GM21360 (cell line): ENCODE measurements at regions not wholly inside any gene's neighbourhood (a gene's known extent, or its start where the extent isn't known, plus 50 kb on each side); places are given as distances from the start of the nearest gene placed in this dataset.
"Not testable (repeated sequence)": the region's sequence is repeated elsewhere in the genome, so short reads cannot be mapped to it uniquely, and the experiment has no call there.

Experiments used
- ATAC-seq: cut with Tn5 transposase; IDR thresholded peaks from one replicate; pipeline ENCODE4 v1.9.1; 2021; ENCODE audit warnings: mild to moderate bottlenecking, moderate library complexity; ENCODE audit not compliant: unreplicated experiment

DNA sequence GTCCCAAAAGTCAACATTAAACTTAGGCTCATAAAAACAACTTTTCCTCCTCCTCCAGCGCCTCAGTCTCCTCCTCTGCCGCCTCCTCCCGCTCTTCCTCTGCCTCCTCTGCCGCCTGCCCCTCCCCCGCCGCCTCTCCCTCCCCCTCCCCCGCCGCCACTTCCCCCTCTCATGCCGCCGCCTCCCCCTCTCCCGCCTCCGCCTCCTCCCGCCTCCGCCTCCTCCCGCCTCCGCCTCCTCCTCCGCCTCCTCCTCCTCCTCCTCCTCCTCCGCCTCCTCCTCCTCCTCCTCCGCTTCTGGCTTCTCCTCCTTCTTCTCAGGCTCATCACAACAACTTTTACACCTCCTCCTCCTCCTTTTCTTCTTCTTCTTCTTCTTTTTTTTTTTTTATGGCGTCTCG lies 599.9 kb downstream of the TMEM182 start:
- no peak for ATAC-seq

DNA sequence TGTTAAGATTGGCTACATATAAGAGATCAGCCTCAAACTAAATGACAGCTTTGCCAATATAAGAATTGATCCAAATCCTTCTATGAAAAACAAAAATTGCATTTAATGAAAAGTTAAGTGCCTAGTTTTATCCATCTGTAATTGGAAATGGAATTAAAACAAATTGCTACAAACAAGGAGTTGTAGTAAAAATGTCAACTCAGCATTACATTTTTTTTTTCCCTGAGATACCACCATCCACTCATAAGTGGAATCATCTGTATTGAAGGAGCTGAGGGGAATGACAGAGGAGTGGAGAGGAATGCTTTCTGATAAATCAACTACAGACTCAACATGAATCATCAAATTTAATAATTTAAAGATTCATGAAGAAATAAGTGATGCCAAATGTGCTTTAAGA lies 601.8 kb downstream of the TMEM182 start:
- ATAC-seq = no peak

GRCh38 chr2:103364177-103364576 lies 602.3 kb downstream of the TMEM182 start:
- ATAC-seq = no peak

- no peak for ATAC-seq
These were observed 603.2 kb downstream of the TMEM182 start for GRCh38 chr2:103365071-103365470.

DNA sequence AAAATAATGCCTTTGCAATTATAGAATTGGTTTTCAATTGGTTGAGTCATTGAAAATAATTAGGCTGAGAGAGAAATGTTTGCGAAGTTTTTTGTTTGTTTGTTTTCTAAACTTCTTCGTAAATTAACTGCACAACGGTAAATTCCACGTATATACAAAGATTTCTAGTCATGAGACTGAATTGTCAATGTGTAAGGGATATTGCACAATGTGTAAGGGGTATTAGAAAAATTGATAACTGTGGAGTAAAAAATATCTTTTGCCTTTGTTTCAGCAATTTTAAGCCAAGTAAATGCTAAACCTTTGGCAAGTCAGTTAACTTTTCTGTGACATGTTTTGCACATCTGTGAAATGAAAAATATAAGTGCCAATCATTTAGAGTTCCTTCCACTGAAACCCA lies 606.0 kb downstream of the TMEM182 start:
- no peak for ATAC-seq

DNA sequence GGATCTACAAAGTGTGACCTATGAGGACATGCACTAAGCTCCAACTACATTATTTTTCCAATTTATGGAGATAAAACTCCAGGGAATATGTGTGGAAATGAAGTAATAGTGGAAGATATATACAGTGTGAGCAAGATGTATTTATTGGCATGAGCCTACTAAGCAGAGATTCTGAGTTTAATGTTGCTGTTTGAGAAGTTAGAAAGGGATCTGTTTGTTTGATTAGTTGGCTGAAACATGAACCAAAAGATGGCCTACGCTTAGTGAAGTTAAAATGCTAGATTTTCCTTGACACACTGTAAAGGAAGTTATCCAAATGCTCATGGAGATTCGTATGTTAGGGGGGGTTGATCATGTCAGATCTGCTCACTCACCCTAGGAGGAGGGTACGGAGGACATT lies 621.7 kb downstream of the TMEM182 start:
- no peak for ATAC-seq

DNA sequence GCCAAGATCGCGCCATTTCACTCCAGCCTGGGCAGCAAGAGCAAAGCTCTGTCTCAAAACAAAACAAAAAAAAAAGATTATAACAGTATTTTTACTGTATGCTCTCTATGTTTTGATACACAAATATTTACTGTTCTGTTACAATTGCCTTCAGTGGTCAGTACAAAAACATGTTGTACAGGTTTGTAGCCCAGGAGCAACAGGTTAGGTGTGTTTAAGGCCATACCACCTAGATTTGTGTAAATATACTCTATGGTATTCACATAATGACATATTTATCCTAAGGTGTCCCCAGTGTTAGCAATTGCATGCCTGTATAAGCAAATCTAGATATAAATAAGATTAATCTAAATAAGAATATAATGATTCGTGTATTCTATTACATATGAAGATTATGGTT lies 625.0 kb downstream of the TMEM182 start:
- ATAC-seq = no peak

- no peak for ATAC-seq
These were observed 626.1 kb downstream of the TMEM182 start for GRCh38 chr2:103387888-103388287.

DNA sequence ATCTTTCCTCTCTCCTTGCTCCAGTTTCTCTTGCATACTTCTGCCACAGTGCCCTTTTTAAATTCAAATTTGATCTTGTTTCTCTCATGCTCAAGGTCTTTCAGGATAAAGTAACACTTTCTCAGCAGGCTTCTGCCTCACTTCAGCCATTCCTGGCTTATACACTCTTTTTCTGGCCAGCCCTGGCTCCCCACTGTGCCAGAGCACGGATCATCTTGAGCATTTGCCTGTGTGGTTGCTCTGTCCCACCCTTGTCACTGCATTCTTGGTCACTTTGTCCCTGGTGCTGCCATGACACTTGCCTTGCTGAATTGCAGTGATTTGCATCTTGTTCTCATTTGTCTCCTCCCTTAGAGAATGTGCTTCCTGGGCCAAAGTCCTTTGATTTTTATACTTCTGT lies 634.3 kb downstream of the TMEM182 start:
- ATAC-seq = no peak

GRCh38 chr2:103401621-103402020 lies 639.8 kb downstream of the TMEM182 start:
- ATAC-seq = no peak

DNA sequence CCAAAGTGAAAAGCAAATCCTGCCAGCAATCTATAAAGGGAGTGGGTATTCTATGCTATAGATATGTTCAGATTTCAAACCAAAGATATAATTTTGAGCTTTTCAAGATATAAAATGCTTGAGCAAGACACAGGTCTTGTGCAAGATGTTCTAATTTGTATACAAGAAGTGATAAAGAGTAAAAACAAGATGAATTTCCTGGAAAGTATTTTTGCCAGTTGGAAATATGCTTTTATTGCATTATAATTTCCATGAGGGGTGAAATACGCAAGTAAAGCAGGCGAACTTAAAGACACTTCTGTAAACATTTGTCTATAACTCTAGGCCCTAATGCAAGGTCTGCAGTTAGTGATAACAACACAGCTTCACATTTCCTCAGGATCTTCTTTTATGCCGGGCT lies 640.5 kb downstream of the TMEM182 start:
- ATAC-seq = no peak

GRCh38 chr2:103402944-103403343 lies 641.1 kb downstream of the TMEM182 start:
- ATAC-seq = no peak

GRCh38 chr2:103403388-103403787 lies 641.6 kb downstream of the TMEM182 start:
- not testable (repeated sequence) for ATAC-seq

DNA sequence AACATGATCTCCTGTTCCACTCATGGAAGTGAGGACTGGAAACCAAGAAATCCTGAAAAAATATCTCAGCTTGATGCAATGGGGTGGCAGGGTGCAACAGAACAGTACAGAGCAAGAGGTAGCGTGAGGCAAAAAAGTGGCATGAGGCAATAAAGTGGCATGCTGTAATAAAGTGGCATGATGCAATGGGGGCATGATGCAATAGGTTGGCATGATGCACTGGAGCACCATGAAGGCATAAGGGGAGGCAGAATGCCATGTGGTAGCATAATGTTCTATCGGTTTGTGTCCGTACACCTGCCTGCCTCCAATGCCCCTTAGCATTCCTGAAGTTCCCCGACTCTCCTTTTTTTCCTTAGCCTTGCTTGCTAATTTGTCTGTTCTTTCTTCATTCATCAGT lies 648.4 kb downstream of the TMEM182 start:
- no peak for ATAC-seq

DNA sequence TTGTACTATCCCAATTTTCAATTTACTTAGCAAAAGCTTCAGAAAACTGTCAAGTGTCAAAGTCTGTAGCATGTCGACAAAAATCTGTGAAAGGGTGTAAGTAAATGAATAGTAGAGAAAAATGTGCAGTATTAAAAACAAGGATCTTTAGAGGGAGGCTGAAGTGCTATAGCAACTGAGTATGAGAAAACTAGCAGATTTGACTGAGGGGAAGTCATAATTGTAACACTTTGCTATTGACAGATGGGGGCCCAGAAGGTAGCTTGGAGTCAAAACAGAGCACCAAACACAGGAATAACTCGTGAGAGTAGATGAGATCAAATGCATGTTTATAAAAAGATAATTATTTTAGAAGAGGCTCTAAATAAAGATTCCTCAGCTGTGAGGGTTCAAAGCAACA lies 657.7 kb downstream of the TMEM182 start:
- no peak for ATAC-seq

DNA sequence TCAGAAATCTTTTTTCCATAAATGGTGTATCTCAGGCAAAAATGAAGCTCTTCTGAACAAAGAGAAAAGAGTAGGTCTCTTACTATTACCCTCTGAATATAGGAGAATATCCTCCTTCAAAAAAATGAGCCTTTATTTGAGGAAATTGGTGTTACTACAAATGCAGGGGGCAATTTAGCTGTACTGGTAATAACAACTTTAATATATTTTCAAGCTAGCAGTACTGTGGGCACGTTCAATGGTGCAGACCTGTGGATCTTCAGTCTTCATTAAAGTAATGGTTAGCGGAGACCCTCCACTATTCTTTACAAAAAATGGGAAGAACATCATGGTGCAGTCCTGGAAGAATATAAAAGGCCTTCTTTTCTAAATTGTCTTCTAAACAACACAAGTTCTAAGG lies 661.3 kb downstream of the TMEM182 start:
- ATAC-seq = no peak

GRCh38 chr2:103427567-103427966 lies 665.7 kb downstream of the TMEM182 start:
- ATAC-seq = no peak

- no peak for ATAC-seq
These were observed 668.4 kb downstream of the TMEM182 start for GRCh38 chr2:103430191-103430590.

DNA sequence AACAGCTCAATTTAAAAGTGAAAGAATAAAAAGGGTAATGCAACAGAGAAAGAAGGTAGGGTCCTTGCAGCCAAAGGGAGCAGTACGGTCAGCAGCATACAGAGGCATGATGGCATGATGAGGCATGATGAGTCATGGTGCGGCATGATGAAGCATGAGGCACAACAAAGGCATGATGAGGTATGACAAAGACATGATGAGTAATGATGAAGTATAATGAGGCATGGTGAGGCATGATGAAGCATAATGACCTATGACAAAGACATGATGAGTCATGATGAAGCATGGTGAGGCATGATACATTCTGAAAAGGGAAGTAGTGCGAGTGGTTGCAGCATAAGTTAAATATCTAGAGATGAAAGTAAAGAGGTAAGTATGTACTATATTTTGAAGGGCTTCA lies 673.2 kb downstream of the TMEM182 start:
- ATAC-seq = no peak

DNA sequence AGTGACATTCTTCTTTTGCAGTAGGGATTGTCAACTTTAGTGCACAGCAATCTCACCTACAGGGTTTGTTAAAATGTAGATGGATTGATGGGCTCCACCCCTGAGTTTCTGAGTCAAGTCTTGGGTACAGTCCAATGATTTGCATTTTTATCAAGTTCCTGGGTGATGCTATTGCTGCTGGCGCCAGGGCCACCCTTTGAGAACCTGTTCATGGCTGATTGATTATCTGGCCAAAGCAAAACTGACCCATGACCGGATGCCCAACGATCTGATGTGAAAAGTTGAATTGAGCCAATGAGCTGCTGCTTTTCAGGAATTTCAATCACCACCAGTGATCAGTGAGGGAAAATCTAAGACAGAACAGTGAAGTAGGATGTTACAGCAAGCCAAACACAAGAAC lies 675.3 kb downstream of the TMEM182 start:
- ATAC-seq = no peak

GRCh38 chr2:103445347-103445746 lies 683.5 kb downstream of the TMEM182 start:
- no peak for ATAC-seq

DNA sequence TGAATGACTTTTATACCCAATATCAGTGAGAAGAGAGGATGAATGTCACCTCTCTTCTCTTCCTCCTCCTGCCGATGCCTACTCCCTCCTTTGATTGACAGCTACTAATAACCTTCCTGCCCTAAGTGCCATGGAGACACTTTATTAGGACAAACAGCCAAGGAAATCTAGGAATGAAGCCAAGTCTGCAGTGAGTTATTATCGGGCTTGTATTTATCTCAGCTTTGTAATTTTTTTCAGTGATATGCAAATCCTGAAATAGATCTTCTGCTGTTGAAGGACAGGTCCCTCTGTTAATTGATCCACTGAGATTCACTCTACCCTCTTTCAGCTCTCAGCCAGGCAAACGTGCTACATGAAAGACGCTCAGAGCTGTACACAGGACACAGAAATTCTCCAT lies 686.7 kb downstream of the TMEM182 start:
- ATAC-seq = no peak

GRCh38 chr2:103451283-103451682 lies 689.5 kb downstream of the TMEM182 start:
- ATAC-seq = no peak

DNA sequence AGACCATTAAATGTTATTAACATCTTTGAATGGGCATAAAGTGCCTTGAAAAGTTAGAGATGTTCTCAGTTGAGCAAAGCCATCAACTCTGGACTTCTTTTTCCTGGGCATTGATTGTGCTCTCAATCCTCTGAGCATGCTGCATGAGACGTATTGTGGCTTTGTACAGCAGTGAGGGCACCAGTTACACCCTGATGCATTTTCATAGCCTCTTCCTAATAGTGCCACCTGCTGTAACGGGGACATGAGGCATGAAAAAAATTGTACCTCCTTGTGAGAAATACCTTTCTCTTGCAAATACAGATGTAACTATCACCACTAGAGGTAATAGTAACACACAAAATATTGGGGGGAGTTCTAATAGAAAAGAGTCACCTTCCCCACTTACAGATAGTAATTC lies 697.5 kb downstream of the TMEM182 start:
- no peak for ATAC-seq
